ENCODE measurements at regions not wholly inside any gene's neighbourhood (a gene's known extent, or its start where the extent isn't known, plus 50 kb on each side); places are given as distances from the start of the nearest gene placed in this dataset.

GRCh38 chr14:22395803-22396202, 193.2 kb downstream of the DAD1 start:
- Histone ChIP-seq H3K9me2 (replicated peaks; ENCODE audit: low read depth, low read length) (no peaks in the 10 kb centered on the region), H3K9ac (ENCODE audit: low read depth, low read length, poor library complexity, severe bottlenecking) (no peak overlapping the region), H2AFZ (ENCODE audit: low read length) (no peak overlapping the region), H3K4me1 (ENCODE audit: insufficient read depth, low read length, poor library complexity, severe bottlenecking) (peaks cover 57% of the 10 kb centered on the region), H3K79me2 (ENCODE audit: insufficient read depth, low read length) (no peaks in the 10 kb centered on the region), H4K20me1 (ENCODE audit: insufficient read depth, low read length, poor library complexity, severe bottlenecking) (no peaks in the 10 kb centered on the region), H3K4me3 (ENCODE audit: low read length, poor library complexity, severe bottlenecking) (no peak overlapping the region), H3F3A (ENCODE audit: low read depth) (0 out of 2 replicates have a peak, but pooled peaks cover 5% of the 10 kb centered on the region), H3K9me3 (ENCODE audit: insufficient read depth, low read depth, low read length) (no peaks in the 10 kb centered on the region), H3K4me2 (ENCODE audit: low read depth, low read length, poor library complexity, severe bottlenecking) (no peak overlapping the region), H3K36me3 (ENCODE audit: insufficient read depth, low read length) (no peaks in the 10 kb centered on the region), H3K27me3 (ENCODE audit: insufficient read depth, low read length, poor library complexity, severe bottlenecking) (no peaks in the 10 kb centered on the region)
- TF ChIP-seq, protein P1, sequence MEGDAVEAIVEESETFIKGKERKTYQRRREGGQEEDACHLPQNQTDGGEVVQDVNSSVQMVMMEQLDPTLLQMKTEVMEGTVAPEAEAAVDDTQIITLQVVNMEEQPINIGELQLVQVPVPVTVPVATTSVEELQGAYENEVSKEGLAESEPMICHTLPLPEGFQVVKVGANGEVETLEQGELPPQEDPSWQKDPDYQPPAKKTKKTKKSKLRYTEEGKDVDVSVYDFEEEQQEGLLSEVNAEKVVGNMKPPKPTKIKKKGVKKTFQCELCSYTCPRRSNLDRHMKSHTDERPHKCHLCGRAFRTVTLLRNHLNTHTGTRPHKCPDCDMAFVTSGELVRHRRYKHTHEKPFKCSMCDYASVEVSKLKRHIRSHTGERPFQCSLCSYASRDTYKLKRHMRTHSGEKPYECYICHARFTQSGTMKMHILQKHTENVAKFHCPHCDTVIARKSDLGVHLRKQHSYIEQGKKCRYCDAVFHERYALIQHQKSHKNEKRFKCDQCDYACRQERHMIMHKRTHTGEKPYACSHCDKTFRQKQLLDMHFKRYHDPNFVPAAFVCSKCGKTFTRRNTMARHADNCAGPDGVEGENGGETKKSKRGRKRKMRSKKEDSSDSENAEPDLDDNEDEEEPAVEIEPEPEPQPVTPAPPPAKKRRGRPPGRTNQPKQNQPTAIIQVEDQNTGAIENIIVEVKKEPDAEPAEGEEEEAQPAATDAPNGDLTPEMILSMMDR (conservative IDR thresholded peaks at IDR 0.05; ENCODE audit: low read length) = no peak
- TF ChIP-seq EZH2phosphoT487 (IDR thresholded peaks at IDR 0.05; ENCODE audit: borderline replicate concordance) = no peak

- Histone ChIP-seq H4K20me1 (ENCODE audit: insufficient read depth, low read length, poor library complexity, severe bottlenecking) (no peaks in the 10 kb centered on the region), H2AFZ (ENCODE audit: low read length) (no peak overlapping the region), H3K9me2 (replicated peaks; ENCODE audit: low read depth, low read length) (no peaks in the 10 kb centered on the region), H3K9me3 (ENCODE audit: insufficient read depth, low read depth, low read length) (no peaks in the 10 kb centered on the region), H3K4me1 (ENCODE audit: insufficient read depth, low read length, poor library complexity, severe bottlenecking) (peaks cover 59% of the 10 kb centered on the region), H3K36me3 (ENCODE audit: insufficient read depth, low read length) (no peaks in the 10 kb centered on the region), H3K27me3 (ENCODE audit: insufficient read depth, low read length, poor library complexity, severe bottlenecking) (no peaks in the 10 kb centered on the region), H3F3A (ENCODE audit: low read depth) (0 out of 2 replicates have a peak, but pooled peaks cover 5% of the 10 kb centered on the region), H3K4me2 (ENCODE audit: low read depth, low read length, poor library complexity, severe bottlenecking) (no peak overlapping the region), H3K79me2 (ENCODE audit: insufficient read depth, low read length) (no peaks in the 10 kb centered on the region), H3K4me3 (ENCODE audit: low read length, poor library complexity, severe bottlenecking) (no peak overlapping the region), H3K9ac (ENCODE audit: low read depth, low read length, poor library complexity, severe bottlenecking) (no peak overlapping the region)
- TF ChIP-seq, protein P1 (conservative IDR thresholded peaks at IDR 0.05; ENCODE audit: low read length) = no peak
- TF ChIP-seq EZH2phosphoT487 (IDR thresholded peaks at IDR 0.05; ENCODE audit: borderline replicate concordance) = no peak
Observed at GRCh38 chr14:22394616-22395015, 194.4 kb downstream of the DAD1 start.

- TF ChIP-seq EZH2phosphoT487 (IDR thresholded peaks at IDR 0.05; ENCODE audit: borderline replicate concordance) = no peak
- TF ChIP-seq, protein P1 (conservative IDR thresholded peaks at IDR 0.05; ENCODE audit: low read length) = no peak
- Histone ChIP-seq H3K4me2 (ENCODE audit: low read depth, low read length, poor library complexity, severe bottlenecking) (no peak overlapping the region), H3K27me3 (ENCODE audit: insufficient read depth, low read length, poor library complexity, severe bottlenecking) (no peaks in the 10 kb centered on the region), H2AFZ (ENCODE audit: low read length) (no peak overlapping the region), H3K79me2 (ENCODE audit: insufficient read depth, low read length) (peaks cover 6% of the 10 kb centered on the region; the same call in 1 of the 2 replicates), H3F3A (ENCODE audit: low read depth) (0 out of 2 replicates have a peak, but pooled peaks cover 5% of the 10 kb centered on the region), H3K9me2 (replicated peaks; ENCODE audit: low read depth, low read length) (no peaks in the 10 kb centered on the region), H3K9ac (ENCODE audit: low read depth, low read length, poor library complexity, severe bottlenecking) (no peak overlapping the region), H3K4me1 (ENCODE audit: insufficient read depth, low read length, poor library complexity, severe bottlenecking) (peaks cover 64% of the 10 kb centered on the region), H3K4me3 (ENCODE audit: low read length, poor library complexity, severe bottlenecking) (no peak overlapping the region), H4K20me1 (ENCODE audit: insufficient read depth, low read length, poor library complexity, severe bottlenecking) (no peaks in the 10 kb centered on the region), H3K9me3 (ENCODE audit: insufficient read depth, low read depth, low read length) (no peaks in the 10 kb centered on the region), H3K36me3 (ENCODE audit: insufficient read depth, low read length) (no peaks in the 10 kb centered on the region)
Observed at GRCh38 chr14:22393796-22394195, 195.2 kb downstream of the DAD1 start.

Measured in Loucy (cell line).